ENCODE measurements at regions not wholly inside any gene's neighbourhood (a gene's known extent, or its start where the extent isn't known, plus 50 kb on each side); places are given as distances from the start of the nearest gene placed in this dataset.
"Not testable (repeated sequence)": the region's sequence is repeated elsewhere in the genome, so short reads cannot be mapped to it uniquely, and the experiment has no call there.

DNA sequence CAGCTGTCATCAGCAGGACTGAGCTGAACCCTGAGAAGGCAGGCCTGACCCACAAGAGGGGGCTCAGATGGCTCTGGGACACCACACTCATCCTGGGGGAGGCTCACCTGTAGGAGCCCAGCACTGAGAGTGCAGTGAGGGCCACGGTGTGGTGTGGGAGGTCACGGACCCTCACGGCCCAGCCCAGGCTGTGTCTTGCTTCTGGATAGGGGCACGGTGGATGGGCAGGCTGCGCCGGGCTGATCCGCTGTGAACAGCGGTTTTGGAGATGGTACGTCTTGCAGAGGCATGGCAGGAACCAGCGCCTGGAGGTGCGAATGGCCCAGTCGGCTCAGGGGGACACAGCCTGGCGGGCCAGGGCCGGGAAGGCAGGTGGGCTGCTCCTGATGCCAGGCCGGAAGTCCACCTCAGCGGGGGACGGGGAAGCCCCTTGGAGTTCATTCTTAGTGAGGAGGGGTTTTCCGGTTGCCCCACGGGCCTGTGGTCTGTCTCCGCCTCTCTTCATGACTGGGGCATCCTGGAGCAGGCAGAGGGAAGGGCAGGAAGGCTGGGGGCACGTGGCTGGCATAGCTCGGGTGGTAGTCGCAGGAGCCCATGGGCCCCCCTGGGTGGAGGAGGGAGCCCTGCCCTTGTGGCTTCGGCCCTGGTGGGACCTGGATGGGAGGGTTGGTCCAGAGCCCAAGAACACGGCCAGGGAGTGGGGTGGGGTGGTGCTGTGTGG is 112.5 kb downstream of the UNCX start:
- DNase-seq = no peak

DNA sequence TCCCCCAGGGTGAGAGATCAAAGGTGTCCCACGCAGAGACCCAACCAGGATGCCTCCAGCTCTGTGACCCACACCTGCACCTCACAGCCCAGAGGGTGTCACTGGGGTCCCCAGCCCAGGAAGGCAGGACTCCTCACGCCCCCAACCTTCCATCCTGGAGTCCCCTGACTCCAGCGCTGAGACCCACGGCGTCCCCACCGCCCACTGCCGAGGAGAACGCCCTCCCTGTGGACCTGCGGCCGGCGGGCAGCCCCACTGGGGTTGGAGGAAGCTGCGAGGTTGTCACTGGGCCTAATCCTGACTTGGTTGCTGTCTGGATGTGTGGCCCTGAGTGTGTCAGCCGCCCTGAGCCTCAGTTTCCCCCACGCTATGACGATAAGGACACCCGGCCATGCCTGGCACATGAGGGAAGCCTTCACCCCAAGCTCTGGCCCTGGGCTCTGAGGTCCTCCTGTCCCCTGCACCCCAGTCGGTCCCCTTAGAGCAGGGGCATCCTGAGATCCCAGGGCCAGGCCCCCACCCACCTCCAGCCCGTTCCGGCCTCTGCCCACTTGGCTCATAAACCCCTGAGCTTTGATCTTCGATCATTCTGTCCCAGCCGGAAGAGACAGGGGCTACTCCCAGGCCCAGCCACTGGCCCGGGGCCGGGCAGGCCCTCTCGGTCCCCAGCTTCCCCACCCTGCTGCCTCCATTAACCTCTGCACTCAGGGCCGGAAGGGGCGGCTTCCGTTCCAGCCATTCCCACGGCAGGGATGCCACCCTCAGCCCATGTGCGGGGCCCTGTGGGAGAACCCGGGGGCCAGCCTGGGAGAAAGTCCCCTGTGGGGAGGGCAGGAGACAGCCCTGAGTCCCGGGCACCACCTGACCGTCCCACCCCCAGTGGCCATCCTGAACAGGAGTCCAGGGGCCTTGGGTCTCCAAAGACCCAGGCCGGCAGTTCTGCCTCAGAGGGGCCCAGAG is 113.2 kb downstream of the MICALL2 start:
- DNase-seq = no peak

DNA sequence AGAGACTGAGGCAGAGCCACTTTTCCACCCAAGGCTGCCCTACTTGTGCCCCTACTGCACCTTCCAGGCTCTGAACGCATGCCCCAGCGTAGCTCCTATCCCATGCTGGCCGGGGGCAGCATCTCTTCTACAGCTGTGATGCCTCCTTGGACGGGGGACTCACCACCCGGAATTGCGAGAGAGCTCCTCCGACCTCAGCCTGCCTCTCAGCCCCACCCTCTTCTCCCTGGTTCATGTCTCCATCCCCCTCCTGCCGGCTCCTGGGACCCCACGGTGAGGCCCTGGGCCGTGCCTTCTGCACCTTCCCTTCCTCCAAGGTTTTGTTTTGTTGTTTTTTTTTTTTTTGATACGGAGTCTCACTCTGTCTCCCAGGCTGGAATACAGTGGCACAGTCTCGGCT is 112.4 kb downstream of the MICALL2 start:
- no peak for DNase-seq

DNA sequence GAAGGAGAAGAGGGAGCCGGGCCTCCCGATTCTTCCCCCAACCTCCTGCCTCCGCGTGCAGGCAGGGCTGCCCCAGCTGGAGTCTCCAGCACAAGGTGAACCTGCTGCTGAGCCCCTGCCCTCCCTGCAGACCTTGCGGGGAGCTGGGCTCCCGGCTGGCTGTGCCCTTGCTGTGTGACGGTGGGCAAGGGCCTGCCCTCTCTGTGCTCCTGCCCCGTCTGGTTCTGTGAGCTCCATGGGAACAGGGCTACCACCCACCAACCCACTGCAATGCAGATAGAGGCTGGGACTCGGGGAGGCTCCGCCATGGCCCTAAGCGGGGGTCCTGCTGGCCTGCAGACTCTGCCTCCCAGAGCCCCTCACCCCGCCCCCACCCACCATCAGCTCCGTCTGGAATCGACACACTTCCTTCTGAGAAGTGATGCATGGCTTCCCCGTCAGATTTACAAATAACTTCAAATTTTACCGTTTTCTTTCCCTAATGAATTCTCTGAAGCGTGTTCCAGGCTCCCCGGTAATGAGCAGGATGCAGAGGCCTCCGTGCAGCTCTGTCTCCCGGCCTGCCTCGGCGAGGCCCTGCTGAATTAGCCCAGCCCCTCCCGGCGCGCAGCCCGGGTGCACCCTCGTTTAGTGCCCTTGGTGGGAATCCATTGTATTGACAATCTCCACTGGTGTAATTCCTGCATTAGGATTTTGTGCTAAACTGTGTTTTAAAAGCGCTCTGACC is 111.0 kb downstream of the MICALL2 start:
- no peak for DNase-seq

DNA sequence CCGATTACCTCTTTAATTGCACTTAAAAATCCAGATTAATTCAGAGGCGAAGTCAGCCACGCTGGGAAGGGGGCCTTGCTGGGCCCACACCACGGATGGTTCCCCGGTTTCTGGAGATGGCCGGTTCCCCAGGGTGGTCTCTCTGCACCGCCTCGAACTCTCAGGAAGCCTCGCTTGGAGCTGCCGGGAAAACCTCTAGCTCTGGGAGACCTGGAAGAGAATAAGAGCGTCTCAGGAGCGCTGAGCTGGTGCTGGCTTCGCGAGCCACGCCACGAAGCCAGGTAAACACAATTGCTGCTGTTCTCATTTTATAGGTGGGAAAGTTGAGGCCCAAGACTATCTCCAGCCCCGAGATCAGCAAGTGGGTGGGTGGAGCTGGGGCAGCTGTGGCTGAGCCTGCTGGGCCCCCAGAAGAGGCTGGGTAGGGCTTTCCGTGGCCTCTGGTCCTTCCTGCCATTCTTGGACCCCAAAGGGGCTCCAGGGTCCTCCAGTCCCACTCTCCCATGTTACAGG is 110.4 kb downstream of the MICALL2 start:
- DNase-seq = no peak

DNA sequence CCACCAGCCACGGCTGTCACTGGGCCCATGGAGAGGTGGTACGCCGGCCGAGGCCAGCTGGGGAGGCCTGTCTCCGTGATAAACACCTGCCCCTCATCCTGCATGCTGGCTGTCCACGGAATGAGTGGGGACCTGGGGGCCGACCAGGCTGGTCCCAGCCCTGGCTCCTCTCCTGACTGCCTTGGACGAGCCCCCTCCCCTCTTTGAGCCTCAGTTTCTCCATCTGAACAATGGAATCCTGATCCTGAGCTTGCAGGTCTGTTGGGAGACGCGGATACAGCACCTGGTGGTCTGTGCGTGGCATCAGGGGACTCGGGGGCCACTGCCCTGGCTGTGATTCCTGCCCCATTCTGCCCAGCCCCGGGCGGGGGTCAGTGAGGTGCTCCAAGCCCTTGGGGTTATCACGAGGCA is 109.9 kb downstream of the MICALL2 start:
- DNase-seq = no peak

DNA sequence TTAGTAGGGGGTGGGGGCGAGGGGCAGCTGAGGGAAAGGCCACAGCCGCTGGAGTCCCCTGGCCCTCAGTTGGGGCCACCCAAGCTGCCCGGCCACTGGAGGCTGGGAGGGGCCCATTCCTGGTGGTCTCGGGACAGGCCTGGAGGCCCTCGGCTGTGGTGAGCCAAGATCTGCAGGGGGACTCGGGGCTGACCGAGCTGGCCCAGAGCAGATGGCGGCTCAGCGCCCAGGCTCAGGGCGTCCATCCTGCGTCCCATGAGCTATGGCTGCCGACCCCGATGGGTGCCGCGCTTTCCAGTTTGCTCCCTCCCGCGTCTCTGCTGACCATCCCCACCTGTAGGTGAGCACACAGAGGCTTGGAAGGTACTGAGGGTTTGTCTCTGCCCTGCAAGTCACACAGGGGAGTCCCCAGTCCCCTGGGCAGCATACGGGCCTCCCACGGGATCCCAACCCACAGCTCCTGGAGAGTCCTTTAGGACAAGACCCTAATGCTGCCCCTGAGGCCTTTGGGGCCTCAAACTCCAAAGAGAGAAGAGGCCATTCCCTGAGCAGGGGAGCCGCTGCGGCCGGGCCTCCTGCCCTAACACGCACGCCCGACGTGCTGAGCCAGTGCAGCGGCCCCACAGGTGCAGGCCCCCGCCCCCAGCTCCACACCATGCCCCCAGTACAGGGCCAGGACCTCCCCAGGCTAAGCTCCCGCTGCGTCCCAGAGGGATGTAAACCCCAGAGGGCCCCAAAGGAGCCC is 107.2 kb downstream of the MICALL2 start:
- DNase-seq = no peak

DNA sequence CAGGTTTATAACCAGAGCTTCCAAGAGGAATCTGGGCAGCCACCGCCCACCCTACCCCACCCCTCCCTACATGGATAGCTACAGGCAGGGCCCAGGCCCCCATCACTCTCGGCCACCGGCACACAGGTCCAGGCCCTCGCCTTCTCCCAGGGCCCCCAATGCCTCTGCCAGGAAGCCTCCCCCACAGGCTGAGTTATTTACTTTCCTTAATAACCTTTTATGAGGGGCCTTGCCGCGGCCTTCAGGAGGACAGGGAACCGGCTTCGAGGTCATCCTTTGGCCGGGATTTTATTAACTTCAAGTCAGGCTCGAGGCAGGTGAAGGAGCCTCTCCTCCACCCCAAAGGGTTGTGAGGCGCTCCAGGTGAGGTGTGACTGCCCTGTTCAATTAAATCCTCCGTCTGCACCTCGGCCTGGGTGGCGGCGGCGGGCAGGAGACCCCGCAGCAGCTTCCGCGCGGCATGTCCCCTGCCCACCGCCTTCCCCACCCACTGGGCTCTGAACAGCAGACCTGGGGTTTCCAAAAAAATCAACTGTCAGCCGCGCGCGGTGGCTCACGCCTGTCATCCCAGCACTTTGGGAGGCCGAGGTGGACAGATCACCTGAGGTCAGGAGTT is 106.5 kb downstream of the MICALL2 start:
- no peak for DNase-seq

DNA sequence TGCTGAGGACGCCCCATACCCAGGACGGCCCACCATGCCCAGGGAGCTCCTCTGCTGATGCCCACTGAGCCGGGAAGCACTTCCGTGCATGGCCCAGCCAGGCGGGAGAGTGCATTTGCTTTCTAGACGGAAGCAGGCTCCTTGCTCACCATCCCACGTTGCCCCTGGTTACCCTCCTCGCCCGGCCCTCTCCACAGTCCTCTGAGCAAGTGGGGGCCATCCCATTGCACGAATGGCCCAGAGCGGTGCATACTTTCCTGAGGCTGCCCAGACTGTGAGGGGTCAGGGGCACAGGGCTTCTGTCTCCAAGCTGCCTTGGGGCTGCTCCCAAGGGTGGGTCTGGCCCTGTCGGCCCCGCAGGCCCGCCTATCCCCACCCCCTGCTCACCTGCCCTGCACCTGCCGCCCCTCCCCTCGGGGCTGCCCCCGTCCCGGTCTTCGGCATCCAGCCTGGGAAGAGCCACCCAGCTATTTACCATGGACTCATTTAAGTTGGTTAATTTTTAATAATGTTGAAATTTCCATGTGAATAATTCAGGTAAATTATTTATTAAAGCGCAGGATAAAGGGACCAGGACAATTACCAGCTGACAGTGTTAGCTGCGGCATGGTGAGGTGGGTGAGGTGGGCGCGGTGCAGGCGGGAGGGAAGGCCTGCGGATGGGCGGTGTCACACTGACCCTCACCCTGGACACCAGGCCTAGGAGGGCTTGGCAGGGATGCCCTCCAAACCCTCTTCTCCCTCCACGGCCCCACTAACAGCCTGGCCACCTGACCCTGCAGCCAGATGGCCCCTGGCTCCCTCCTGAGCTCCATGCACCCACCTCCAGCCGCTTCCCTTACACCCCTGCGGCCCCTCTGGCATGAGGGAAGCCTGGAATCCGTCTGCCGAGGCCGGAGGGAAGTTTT is 104.4 kb downstream of the MICALL2 start:
- peak; percentile 5 for DNase-seq

DNA sequence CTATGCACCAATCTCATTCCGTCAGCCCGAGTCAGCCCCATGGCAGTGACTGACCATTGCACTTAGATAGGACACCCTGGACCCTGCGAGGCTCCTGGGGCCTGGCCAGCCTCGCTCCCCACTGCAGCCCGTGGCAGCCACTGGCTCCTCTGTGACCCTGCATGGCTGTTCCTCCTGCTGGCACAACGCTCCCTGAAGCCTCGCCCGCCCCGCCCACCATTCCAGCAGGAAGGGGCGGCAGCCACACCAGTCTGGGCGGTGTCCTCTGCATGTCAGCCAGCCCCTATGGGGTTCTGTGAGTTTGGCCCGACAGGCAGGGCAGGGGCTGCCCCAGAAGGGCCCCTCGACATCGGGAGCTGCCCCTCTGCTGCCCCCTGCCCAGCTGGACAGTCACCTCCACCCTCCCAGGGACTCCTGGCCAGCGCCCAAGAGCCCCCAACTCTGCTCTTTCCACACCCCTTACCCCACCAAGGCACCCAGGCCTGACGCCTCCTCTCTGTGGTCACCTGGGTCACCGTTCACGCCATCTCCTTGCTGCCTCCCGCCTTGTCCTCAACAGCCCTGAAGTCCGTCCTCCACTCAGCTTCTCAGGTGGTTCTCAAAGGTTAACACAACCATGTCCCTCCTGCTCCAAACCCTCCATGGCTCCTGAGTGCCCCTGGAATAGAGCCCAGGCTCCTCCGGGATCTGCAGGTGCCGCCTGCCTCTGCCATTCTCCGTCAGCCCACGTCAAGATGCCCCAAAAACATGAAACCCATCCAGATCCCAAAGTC is 103.5 kb downstream of the MICALL2 start:
- peak; percentile 5 for DNase-seq

DNA sequence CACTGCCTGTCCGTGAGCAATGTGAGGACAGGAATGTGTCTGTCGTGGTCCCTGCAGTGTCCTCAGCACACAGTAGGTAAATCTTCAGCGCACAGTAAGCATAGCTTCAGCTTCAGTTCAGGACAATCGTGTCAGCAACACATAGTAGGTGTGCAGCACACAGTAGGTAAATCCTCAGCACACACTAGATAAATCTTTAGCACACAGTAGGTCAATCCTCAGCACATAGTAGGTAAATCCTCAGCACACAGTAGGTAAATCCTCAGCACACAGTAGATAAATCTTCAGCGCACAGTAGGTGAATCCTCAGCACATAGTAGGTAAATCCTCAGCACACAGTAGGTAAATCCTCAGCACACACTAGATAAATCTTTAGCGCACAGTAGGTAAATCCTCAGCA is 102.4 kb downstream of the MICALL2 start:
- not testable (repeated sequence) for DNase-seq

DNA sequence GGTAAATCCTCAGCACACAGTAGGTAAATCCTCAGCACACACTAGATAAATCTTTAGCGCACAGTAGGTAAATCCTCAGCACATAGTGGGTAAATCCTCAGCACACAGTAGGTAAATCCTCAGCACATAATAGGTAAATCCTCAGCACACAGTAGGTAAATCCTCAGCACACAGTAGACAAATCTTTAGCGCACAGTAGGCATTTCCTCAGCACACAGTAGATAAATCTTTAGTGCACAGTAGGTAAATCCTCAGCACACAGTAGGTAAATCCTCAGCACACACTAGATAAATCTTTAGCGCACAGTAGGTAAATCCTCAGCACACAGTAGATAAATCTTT is 102.0 kb downstream of the MICALL2 start:
- not testable (repeated sequence) for DNase-seq

DNA sequence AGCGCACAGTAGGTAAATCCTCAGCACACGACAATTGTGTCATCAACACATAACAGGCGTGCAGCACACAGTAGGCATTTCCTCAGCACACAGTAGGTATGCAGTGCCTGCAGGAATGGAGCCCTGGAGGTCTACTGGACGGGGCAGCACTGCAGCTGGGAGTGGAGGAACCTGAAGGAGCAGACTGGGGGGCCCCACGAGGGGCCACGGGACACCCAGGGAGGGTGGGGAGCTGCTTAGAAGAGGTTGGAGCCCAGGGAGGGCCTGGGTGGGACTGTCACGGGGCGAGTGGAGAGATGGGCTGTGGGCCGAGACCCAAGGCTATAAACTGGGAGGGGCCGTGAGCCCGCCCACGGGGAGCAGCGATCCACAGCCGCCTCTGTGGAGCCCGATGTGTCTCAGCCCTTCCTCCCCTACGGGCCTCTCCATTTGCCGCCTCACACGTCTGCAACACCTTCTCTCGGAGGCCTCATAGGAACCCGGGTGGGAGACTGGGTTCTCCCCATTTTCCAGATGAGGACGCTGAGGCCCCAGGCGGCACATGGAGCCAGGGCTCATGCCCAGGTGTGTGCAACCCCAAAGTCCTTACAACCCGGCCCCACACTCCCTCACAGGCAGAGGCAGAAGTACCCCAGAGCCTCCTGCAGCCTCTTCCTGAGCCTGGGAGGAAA is 101.5 kb downstream of the MICALL2 start:
- DNase-seq = peak; percentile 35

DNA sequence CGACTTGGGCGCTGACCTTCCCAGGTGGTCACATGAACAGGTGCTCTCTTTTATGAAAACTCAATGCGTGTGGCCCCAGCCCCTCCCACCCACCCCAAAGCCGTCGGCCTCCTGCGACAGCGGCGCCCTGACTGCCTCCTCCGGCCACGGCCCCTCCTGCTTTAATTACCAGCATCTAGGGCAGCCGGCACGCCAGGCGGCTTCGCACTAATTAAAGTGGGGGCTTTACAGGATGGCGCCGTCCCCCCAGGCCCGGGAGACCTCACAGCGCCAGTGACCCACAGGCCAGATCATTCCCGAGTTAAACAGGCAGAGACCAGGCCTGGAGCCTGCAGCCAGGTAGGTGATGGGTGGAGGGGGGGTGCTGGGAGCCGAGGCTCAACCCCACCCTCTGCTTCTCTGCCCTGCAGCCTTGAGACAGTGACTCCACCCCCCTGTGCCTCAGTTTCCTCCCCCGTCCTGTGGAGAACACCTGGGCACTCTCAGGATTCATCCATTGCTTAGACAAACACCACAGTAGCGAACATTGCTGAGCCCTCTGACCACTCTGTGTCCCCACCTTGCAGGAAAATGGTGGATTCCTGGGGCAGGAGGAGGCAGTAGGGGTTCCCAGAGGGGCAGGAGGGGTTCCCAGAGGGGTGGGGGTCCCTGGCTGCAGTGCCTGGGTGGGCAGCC is 100.8 kb downstream of the MICALL2 start:
- DNase-seq = peak; percentile 6

DNA sequence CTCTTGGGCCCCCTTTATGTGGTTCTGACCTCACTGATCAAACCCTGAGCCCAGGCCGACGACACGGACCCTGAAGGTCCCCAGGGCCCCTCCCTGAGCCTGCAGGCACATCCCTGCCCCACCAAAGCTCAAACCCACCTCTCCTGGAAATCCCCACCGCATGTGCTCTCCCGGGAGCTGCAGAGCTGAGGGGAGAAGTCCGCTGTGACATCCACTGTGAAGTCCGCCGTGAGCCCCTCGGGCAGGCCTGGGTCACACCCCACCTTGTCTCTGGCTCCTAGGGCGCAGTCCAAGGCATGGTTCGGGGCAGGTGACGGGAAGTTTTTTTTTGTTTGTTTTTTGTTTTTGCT is 100.2 kb downstream of the MICALL2 start:
- peak; percentile 7 for DNase-seq

DNA sequence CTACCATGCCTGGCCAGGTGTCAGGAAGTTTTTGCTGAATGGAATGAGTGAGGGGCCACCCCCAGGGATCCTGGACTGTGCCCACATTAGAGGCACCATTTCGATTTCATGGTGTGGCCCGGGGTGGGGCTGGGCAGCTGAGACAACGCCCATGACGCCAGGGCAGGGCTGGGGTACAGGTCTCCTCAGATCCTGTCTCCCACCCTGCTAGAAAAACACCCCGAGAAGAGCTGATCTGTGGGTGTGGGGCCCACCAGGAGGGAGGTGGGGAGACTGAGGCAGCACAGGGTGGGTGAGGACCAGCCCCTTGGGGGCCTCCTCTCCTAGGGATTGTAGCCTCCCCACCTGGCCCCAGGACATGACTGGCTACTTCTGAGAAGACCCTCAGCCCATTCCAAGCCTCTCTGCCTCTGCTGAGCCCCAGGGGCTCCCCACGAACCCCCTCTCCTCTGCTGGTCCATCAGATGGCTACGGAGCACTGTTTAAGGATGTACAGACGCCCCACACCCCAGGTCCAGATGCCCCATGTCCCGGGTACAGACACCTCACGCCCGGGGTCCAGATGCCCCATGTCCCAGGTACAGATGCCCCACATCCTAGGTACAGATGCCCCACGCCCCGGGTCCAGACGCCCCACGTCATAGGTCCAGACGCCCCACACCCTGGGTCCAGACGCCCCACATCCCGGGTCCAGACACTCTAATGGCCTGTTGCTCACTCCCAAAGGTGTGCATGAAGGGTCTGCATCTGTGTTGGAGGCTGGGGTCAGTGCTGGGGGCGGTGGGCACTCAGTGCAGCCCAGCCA is 99.4 kb downstream of the MICALL2 start:
- DNase-seq = peak; percentile 10

DNA sequence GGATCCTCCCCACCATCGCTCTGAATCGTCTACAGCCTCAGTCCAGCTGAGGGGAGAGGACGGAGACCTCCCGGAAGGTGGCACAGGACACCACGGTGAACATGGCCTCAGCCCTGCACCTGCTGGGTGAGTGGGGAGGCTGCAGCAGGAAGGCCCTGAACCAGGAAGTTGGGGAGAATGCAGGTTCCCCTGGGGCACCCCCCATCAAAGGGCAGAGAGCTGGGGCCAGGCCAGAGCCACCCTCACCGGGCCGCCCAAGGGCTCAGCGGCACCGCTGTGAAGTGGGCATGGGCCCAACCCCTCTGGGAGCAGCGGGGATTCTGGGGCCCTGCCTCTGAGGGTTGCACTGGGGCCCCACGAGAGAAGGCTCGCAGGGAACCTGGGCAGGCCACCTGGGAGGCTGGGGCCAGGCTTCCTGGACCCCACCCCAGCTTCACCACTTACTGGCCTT is 98.7 kb downstream of the MICALL2 start:
- DNase-seq = no peak
